Stomach (tissue), 8 donors: ENCODE measurements at regions not wholly inside any gene's neighbourhood (a gene's known extent, or its start where the extent isn't known, plus 50 kb on each side); places are given as distances from the start of the nearest gene placed in this dataset.

Experiments used
- DNase-seq, 2 donors: peaks; one replicate each; pipeline versions ENCODE4 v3.0.0 to v3.0.0-alpha.2; 2013 to 2019
- H3K27ac ChIP-seq, 5 donors: fragments of 200-600 bp in 4 of 5; sonication (generic) in 4 of 5; one replicate each; pipeline ENCODE4 v1.5.1; 2013 to 2019; ENCODE audit warnings: mild to moderate bottlenecking in 1 of 5, moderate library complexity in 1 of 5
- H3K27me3 ChIP-seq, 3 donors: fragments of 200-600 bp; sonication (generic); one replicate each; pipeline ENCODE4 v1.5.1; 2017 to 2019; ENCODE audit warnings: mixed run types in 1 of 3
- H3K36me3 ChIP-seq, 4 donors: fragments of 200-600 bp; sonication (generic); 1 replicate in 3 of 4; 2 replicates in 1 of 4; pipeline ENCODE4 v1.5.1; 2016 to 2019
- H3K4me1 ChIP-seq, 4 donors: fragments of 200-600 bp; sonication (generic); one replicate each; pipeline ENCODE4 v1.5.1; 2016 to 2019
- H3K4me3 ChIP-seq, 4 donors: fragments of 200-600 bp; sonication (generic) in 3 of 4; one replicate each; pipeline ENCODE4 v1.5.1; 2016 to 2019; ENCODE audit warnings: mild to moderate bottlenecking in 1 of 4
- H3K9me3 ChIP-seq, 4 donors: fragments of 200-600 bp; sonication (generic); one replicate each; pipeline ENCODE4 v1.5.1; 2016 to 2019
- CTCF ChIP-seq, 7 experiments: fragments of 450-650 bp in 4 of 7; fragments of 200-600 bp in 3 of 7; sonication (generic) in 3 of 7; IDR thresholded peaks; one replicate each; pipeline ENCODE4 v1.5.1; 2016 to 2019; ENCODE audit warnings: antibody characterized with exemption in 7 of 7, control low read depth in 2 of 7, mild to moderate bottlenecking in 1 of 7
- EP300 ChIP-seq: sonication (generic); formaldehyde crosslinking; IDR thresholded peaks from one replicate; pipeline ENCODE4 v1.6.1; 2017; ENCODE audit warnings: antibody characterized with exemption
- POLR2A ChIP-seq, 4 donors: fragments of 450-650 bp; IDR thresholded peaks; one replicate each; pipeline ENCODE4 v1.6.1; 2016; ENCODE audit warnings: antibody characterized with exemption in 4 of 4, control low read depth in 2 of 4, mild to moderate bottlenecking in 1 of 4, moderate library complexity in 1 of 4
- POLR2AphosphoS5 ChIP-seq, 3 donors: sonication (generic); formaldehyde crosslinking; IDR thresholded peaks; one replicate each; pipeline ENCODE4 v1.6.1; 2016; ENCODE audit warnings: antibody characterized with exemption in 3 of 3
- WGBS, 5 donors: extraction: QIAGEN DNeasy Blood & Tissue Kit in 3 of 5; methylation state at CpG; one replicate each; pipeline versions ENCODE4 v1.1.5 to v1.1.7; 2013 to 2018; 5-methylcytosine and 5-hydroxymethylcytosine counted together
- intact Hi-C: fragments of 100-400 bp; cut with DNase I; formaldehyde crosslinking; loops from one replicate; pipeline ENCODE4 v1.15.1; 2023; ENCODE audit warnings: low total_unique reads
- donor health status: healthy with polysubstance abuse.
- donor health status: Bipolar disorder and iron deficiency.
- donor health status: healthy.

DNA sequence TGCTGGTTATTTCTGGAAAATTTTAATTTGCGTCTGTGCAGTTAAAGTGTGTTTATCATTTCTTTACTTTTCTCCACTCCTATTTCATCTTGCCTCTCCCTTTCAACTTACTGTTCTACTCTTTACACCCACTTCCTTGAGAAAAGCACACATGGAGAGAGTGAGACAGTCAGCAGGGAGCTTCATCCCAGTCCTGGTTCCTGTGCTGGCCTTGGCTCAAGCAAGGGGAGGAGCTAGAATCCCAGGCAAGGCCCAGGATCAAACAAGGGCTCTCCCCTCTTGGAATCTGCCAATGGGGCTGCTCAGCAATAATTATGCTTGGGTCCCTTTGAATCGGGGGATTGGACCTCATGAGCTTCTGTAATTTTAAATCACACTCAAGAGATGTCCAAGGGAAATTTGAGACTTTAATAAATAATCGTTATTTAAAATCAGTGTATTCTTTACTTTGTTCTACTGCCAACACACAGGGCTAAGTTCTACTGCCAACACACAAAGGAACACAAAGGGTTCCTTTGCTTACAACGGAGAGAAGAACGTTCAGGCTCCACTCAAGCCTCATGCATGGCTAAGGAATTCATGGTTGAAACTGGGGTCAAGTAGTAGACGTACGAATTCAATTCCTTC is 439.3 kb upstream of the DAB2 start:
- Histone ChIP-seq H3K27me3 (no peaks in the 10 kb centered on the region), H3K4me1 (peaks cover 0 to 5% (median 0%) of the 10 kb centered on the region in 4 donors), H3K36me3 (no peaks in the 10 kb centered on the region), H3K4me3 (no peak overlapping the region), H3K9me3 (no peaks in the 10 kb centered on the region), H3K27ac (peak overlapping the region in 1 of 5 donors; percentile 12)
- intact Hi-C loops, result no loop called here
- peak in 1 of 2 donors; percentile 27 for DNase-seq
- 30 to 68% (median 47%) methylated on average over 7 of the region's 7 CpGs for WGBS, 5 donors
- TF ChIP-seq POLR2AphosphoS5 (IDR thresholded peaks at IDR 0.05), result no peak
- no peak for TF ChIP-seq EP300
- TF ChIP-seq CTCF (IDR thresholded peaks at IDR 0.05), result no peak
- no peak for TF ChIP-seq POLR2A (IDR thresholded peaks at IDR 0.05)

DNA sequence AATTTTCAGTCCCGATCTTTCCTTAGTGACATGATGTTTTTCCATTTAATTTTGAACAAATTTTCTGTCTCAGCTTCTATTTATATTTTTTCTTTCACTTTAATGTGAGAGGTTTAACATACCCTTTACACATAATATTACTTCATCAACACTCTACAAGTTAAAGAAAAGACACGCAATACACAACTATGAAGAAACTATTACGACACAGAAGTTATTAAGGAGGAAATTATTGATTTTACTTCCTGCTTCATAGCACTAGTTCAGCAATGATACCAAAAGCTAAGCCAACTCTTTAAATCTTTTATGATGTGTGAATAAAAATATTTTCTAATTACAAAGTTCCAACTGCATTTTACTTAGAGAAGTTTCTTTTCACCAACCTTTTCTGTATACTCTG is 432.3 kb upstream of the DAB2 start:
- peaks cover 0 to 3% (median 0%) of the 10 kb centered on the region in 4 donors for H3K4me1 ChIP-seq
- 84 to 95% (median 87%) methylated on average over 3 of the region's 3 CpGs for WGBS, 5 donors
- H3K27ac ChIP-seq, result no peak overlapping the region
- TF ChIP-seq POLR2A (IDR thresholded peaks at IDR 0.05), result no peak
- no peak for TF ChIP-seq CTCF (IDR thresholded peaks at IDR 0.05)
- no peak for TF ChIP-seq POLR2AphosphoS5 (IDR thresholded peaks at IDR 0.05)
- no peak for TF ChIP-seq EP300
- H3K4me3 ChIP-seq, result no peak overlapping the region
- H3K36me3 ChIP-seq, result no peaks in the 10 kb centered on the region
- H3K9me3 ChIP-seq, result no peaks in the 10 kb centered on the region
- H3K27me3 ChIP-seq, result no peaks in the 10 kb centered on the region
- intact Hi-C loops, result no loop called here
- DNase-seq, result no peak

GRCh38 chr5:39854771-39855410 is 430.1 kb upstream of the DAB2 start:
- intact Hi-C loops, result no loop called here
- H3K36me3 ChIP-seq, result no peaks in the 10 kb centered on the region
- H3K4me3 ChIP-seq, result no peak overlapping the region
- no peak for DNase-seq
- TF ChIP-seq POLR2A (IDR thresholded peaks at IDR 0.05) (no peak), POLR2AphosphoS5 (IDR thresholded peaks at IDR 0.05) (no peak), EP300 (no peak), CTCF (IDR thresholded peaks at IDR 0.05) (no peak)
- WGBS, 5 donors, result 35 to 82% (median 49%) methylated on average over 2 of the region's 2 CpGs
- H3K9me3 ChIP-seq, result no peaks in the 10 kb centered on the region
- H3K27me3 ChIP-seq, result no peaks in the 10 kb centered on the region
- peaks cover 0 to 3% (median 0%) of the 10 kb centered on the region in 4 donors for H3K4me1 ChIP-seq
- no peak overlapping the region for H3K27ac ChIP-seq

DNA sequence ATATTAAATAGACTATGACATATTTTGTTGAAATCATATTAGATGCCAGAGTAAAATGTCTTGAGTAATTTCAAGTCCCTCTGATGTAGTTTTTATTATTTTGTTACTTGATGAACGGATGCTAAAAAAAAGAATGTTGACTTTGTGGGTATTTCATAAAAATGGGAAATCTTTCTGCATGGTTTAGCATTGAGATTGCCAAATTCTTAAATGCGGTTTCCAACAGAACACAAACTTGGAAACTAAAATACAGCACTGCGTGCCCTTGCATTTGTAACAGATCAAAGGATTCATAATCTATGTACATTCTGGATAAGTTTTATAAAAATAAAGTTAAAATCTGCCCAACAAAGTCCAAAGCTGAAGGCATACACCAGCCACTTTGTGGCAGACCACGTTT is 425.5 kb upstream of the DAB2 start:
- H3K9me3 ChIP-seq, result no peaks in the 10 kb centered on the region
- DNase-seq, result no peak
- 80 to 89% (median 85%) methylated on average over 4 of the region's 4 CpGs for WGBS, 5 donors
- no peak overlapping the region for H3K27ac ChIP-seq
- TF ChIP-seq POLR2A (IDR thresholded peaks at IDR 0.05) (no peak), POLR2AphosphoS5 (IDR thresholded peaks at IDR 0.05) (no peak), CTCF (IDR thresholded peaks at IDR 0.05) (no peak), EP300 (no peak)
- H3K36me3 ChIP-seq, result no peaks in the 10 kb centered on the region
- peaks cover 0 to 3% (median 0%) of the 10 kb centered on the region in 4 donors for H3K4me1 ChIP-seq
- no peak overlapping the region for H3K4me3 ChIP-seq
- intact Hi-C loops, result no loop called here
- H3K27me3 ChIP-seq, result no peaks in the 10 kb centered on the region
